Activated T-cell treated with anti-CD3 and anti-CD28 coated beads for 48 hours (primary cell): ENCODE measurements at regions not wholly inside any gene's neighbourhood (a gene's known extent, or its start where the extent isn't known, plus 50 kb on each side); places are given as distances from the start of the nearest gene placed in this dataset.

Source experiments
- DNase-seq: peaks from one replicate; pipeline ENCODE4 v3.0.0-alpha.2; 2020; ENCODE audit warnings: low read depth

GRCh38 chr5:147037515-147038205, 159.1 kb upstream of the PPP2R2B start:
- no peak for DNase-seq

GRCh38 chr5:147040856-147041255, 162.3 kb upstream of the PPP2R2B start:
- no peak for DNase-seq

- DNase-seq, result no peak
Measured at GRCh38 chr5:147044572-147045273, 166.2 kb upstream of the PPP2R2B start.

- no peak for DNase-seq
Measured at GRCh38 chr5:147045290-147045689, 166.7 kb upstream of the PPP2R2B start.

- no peak for DNase-seq
Measured at GRCh38 chr5:147046281-147046680, 167.7 kb upstream of the PPP2R2B start.

- DNase-seq, result no peak
Measured at GRCh38 chr5:147046894-147047293, 168.3 kb upstream of the PPP2R2B start.

- no peak for DNase-seq
Measured at GRCh38 chr5:147049764-147050163, 171.2 kb upstream of the PPP2R2B start.

- DNase-seq, result no peak
Measured at GRCh38 chr5:147050172-147050571, 171.6 kb upstream of the PPP2R2B start.

- no peak for DNase-seq
Measured at GRCh38 chr5:147051193-147051592, 172.6 kb upstream of the PPP2R2B start.

- DNase-seq, result no peak
Measured at GRCh38 chr5:147052519-147052918, 174.0 kb upstream of the PPP2R2B start.

GRCh38 chr5:147055089-147055826, 176.7 kb upstream of the PPP2R2B start:
- DNase-seq, result no peak

- no peak for DNase-seq
Measured at GRCh38 chr5:147055850-147056566, 177.5 kb upstream of the PPP2R2B start.

GRCh38 chr5:147057051-147057450, 177.8 kb upstream of the STK32A start:
- DNase-seq, result no peak

GRCh38 chr5:147061431-147061830, 173.4 kb upstream of the STK32A start:
- no peak for DNase-seq

GRCh38 chr5:147062427-147062826, 172.4 kb upstream of the STK32A start:
- no peak for DNase-seq

GRCh38 chr5:147063943-147064342, 170.9 kb upstream of the STK32A start:
- no peak for DNase-seq

- no peak for DNase-seq
Measured at GRCh38 chr5:147065071-147065470, 169.8 kb upstream of the STK32A start.

GRCh38 chr5:147068998-147069397, 165.8 kb upstream of the STK32A start:
- DNase-seq, result no peak

- DNase-seq, result no peak
Measured at GRCh38 chr5:147072622-147073021, 162.2 kb upstream of the STK32A start.

- no peak for DNase-seq
Measured at GRCh38 chr5:147073098-147073497, 161.7 kb upstream of the STK32A start.

GRCh38 chr5:147075187-147075586, 159.6 kb upstream of the STK32A start:
- no peak for DNase-seq

GRCh38 chr5:147080391-147080790, 154.4 kb upstream of the STK32A start:
- no peak for DNase-seq
